IMR-90 (cell line): ENCODE measurements at regions not wholly inside any gene's neighbourhood (a gene's known extent, or its start where the extent isn't known, plus 50 kb on each side); places are given as distances from the start of the nearest gene placed in this dataset.
"Not testable (repeated sequence)": the region's sequence is repeated elsewhere in the genome, so short reads cannot be mapped to it uniquely, and the experiment has no call there.

ENCODE experiments used
- ATAC-seq: fragments of 200-7000 bp; cut with Tn5 transposase; 2 replicates; pipeline ENCODE4 v1.9.1; 2020; ENCODE audit warnings: low read depth, mild to moderate bottlenecking, moderate library complexity
- BruUV-seq: library from RNA; stranded (reverse); fragments of 400-500 nt; replicated peaks from 2 replicates; lab custom pipeline; 2021; lab: Mats Ljungman, UMichigan
- CTCF ChIA-PET: fragments of 300-600 bp; formaldehyde crosslinking; extraction: SDS; loops from one replicate; lab custom pipeline; 2021; ENCODE audit warnings: antibody characterized with exemption; lab: Yijun Ruan, JAX
- POLR2A ChIA-PET: fragments of 300-600 bp; sonication (Branson Sonifier 250); formaldehyde crosslinking; loops from one replicate; lab custom pipeline; 2022; ENCODE audit warnings: antibody characterized with exemption; ENCODE audit not compliant: unreplicated experiment; lab: Charles Lee
- DNase-seq: peaks from one replicate; pipeline ENCODE4 v3.0.0; 2013
- H2AFZ ChIP-seq: replicated peaks from 2 replicates; pipeline ENCODE3; 2013; ENCODE audit warnings: low read length, mild to moderate bottlenecking; ENCODE audit not compliant: poor library complexity
- H2AK5ac ChIP-seq: 2 replicates; pipeline ENCODE4 v1.6.1; 2013; ENCODE audit warnings: low read depth, low read length, inconsistent platforms
- H2AK9ac ChIP-seq: replicated peaks from 2 replicates; pipeline ENCODE3; 2013; ENCODE audit warnings: mild to moderate bottlenecking, low read depth, low read length, moderate library complexity; ENCODE audit not compliant: poor library complexity
- H2BK120ac ChIP-seq: 2 replicates; pipeline ENCODE4 v1.6.1; 2013; ENCODE audit warnings: low read depth, low read length, inconsistent platforms
- H2BK15ac ChIP-seq: 3 replicates; pipeline ENCODE4 v1.6.1; 2013; ENCODE audit warnings: low read depth, low read length, inconsistent platforms
- H2BK20ac ChIP-seq: 2 replicates; pipeline ENCODE4 v1.6.1; 2013; ENCODE audit warnings: low read depth, mild to moderate bottlenecking, inconsistent platforms, low read length, moderate library complexity
- H2BK5ac ChIP-seq: 2 replicates; pipeline ENCODE4 v1.6.1; 2013; ENCODE audit warnings: mild to moderate bottlenecking, low read depth, low read length, inconsistent platforms; ENCODE audit not compliant: poor library complexity, severe bottlenecking
- H3K14ac ChIP-seq: replicated peaks from 2 replicates; pipeline ENCODE4 v1.6.1; 2013; ENCODE audit warnings: low read depth, low read length, inconsistent platforms
- H3K18ac ChIP-seq: 2 replicates; pipeline ENCODE4 v1.6.1; 2013; ENCODE audit warnings: low read depth, low read length, control low read depth
- H3K23ac ChIP-seq: 2 replicates; pipeline ENCODE4 v1.6.1; 2013; ENCODE audit warnings: low read depth, low read length, inconsistent platforms
- H3K27ac ChIP-seq: 2 replicates; pipeline ENCODE4 v1.5.1; 2013; ENCODE audit warnings: mild to moderate bottlenecking, control low read depth, low read length; ENCODE audit not compliant: insufficient read depth
- H3K27me3 ChIP-seq: 2 replicates; pipeline ENCODE4 v1.6.1; 2013; ENCODE audit warnings: low read length; ENCODE audit not compliant: control insufficient read depth, insufficient read depth
- H3K36me3 ChIP-seq: 2 replicates; pipeline ENCODE4 v1.6.1; 2013; ENCODE audit warnings: low read length, mixed read lengths; ENCODE audit not compliant: control insufficient read depth, insufficient read depth
- H3K4ac ChIP-seq: 2 replicates; pipeline ENCODE4 v1.6.1; 2013; ENCODE audit warnings: low read depth, low read length, inconsistent platforms
- H3K4me1 ChIP-seq: 2 replicates; pipeline ENCODE4 v1.6.1; 2013; ENCODE audit warnings: low read length, mixed read lengths; ENCODE audit not compliant: control insufficient read depth, insufficient read depth
- H3K4me2 ChIP-seq: 2 replicates; pipeline ENCODE4 v1.6.1; 2013; ENCODE audit warnings: low read depth, mild to moderate bottlenecking, control low read depth, low read length, moderate library complexity
- H3K4me3 ChIP-seq: 2 replicates; pipeline ENCODE4 v1.5.1; 2013; ENCODE audit warnings: low read depth, mild to moderate bottlenecking, control low read depth, low read length, moderate library complexity; ENCODE audit not compliant: insufficient read depth
- H3K56ac ChIP-seq: 2 replicates; pipeline ENCODE4 v1.6.1; 2013; ENCODE audit warnings: low read length, inconsistent platforms; ENCODE audit not compliant: insufficient read depth; ENCODE audit errors: extremely low read depth
- H3K79me1 ChIP-seq, 2 experiments: 2 replicates each; pipeline ENCODE4 v1.6.1; 2013; ENCODE audit warnings: low read length in 2 of 2, inconsistent platforms in 1 of 2, low read depth in 1 of 2
- H3K9ac ChIP-seq: 2 replicates; pipeline ENCODE4 v1.6.1; 2013; ENCODE audit warnings: low read depth, low read length, control low read depth
- H3K9me1 ChIP-seq: 2 replicates; pipeline ENCODE4 v1.6.1; 2013; ENCODE audit warnings: low read length, inconsistent platforms; ENCODE audit not compliant: insufficient read depth
- H3K9me3 ChIP-seq: 2 replicates; pipeline ENCODE4 v1.6.1; 2013; ENCODE audit warnings: low read length; ENCODE audit not compliant: control insufficient read depth, insufficient read depth
- H4K20me1 ChIP-seq: 2 replicates; pipeline ENCODE4 v1.6.1; 2013; ENCODE audit warnings: low read length, inconsistent platforms; ENCODE audit not compliant: insufficient read depth
- H4K5ac ChIP-seq: 2 replicates; pipeline ENCODE4 v1.6.1; 2013; ENCODE audit warnings: mild to moderate bottlenecking, low read depth, low read length, control low read depth
- H4K8ac ChIP-seq, 2 experiments: 2 replicates each; pipeline ENCODE4 v1.6.1; 2013; ENCODE audit warnings: low read depth in 2 of 2, low read length in 2 of 2, control low read depth in 1 of 2, inconsistent platforms in 1 of 2
- H4K91ac ChIP-seq: 2 replicates; pipeline ENCODE4 v1.6.1; 2013; ENCODE audit warnings: low read depth, low read length, inconsistent platforms; ENCODE audit not compliant: insufficient read depth
- MAZ ChIP-seq: IDR thresholded peaks from 2 replicates; pipeline ENCODE4 v1.6.1; 2012; ENCODE audit warnings: low read depth, mild to moderate bottlenecking, low read length, improper control_type of control experiment, moderate library complexity, borderline replicate concordance
- RAD21 ChIP-seq: IDR thresholded peaks from 2 replicates; pipeline ENCODE4 v1.6.1; 2012; ENCODE audit warnings: low read length, improper control_type of control experiment
- WGBS, 2 experiments: methylation state at CpG; one replicate each; pipeline versions ENCODE4 v1.1.5 to v1.1.7; 2013; ENCODE audit warnings: missing lambda C conversion rate in 2 of 2; ENCODE audit not compliant: insufficient read length in 1 of 2; ENCODE audit errors: extremely low coverage in 2 of 2; 5-methylcytosine and 5-hydroxymethylcytosine counted together
- dilution Hi-C: fragments of 300-500 bp; cut with HindIII; formaldehyde crosslinking; loops from one replicate; pipeline ENCODE4 v1.14.3; 2018; ENCODE audit warnings: low sequenced_read_pairs; ENCODE audit not compliant: unreplicated experiment
- in situ Hi-C: fragments of 300-500 bp; cut with MboI; formaldehyde crosslinking; loops from 3 replicates; pipeline ENCODE4 v1.14.3; 2019; ENCODE audit warnings: low sequenced_read_pairs, inconsistent platforms, mixed read lengths
- intact Hi-C: fragments of 100-400 bp; cut with micrococcal nuclease; formaldehyde crosslinking; loops from 2 replicates; pipeline ENCODE4 v1.10.0; 2022
- TF ChIP-seq, protein P1 (sequence below): conservative IDR thresholded peaks from 2 replicates; pipeline ENCODE4 v1.5.1; 2012; ENCODE audit warnings: mild to moderate bottlenecking, low read depth, low read length, improper control_type of control experiment

DNA sequence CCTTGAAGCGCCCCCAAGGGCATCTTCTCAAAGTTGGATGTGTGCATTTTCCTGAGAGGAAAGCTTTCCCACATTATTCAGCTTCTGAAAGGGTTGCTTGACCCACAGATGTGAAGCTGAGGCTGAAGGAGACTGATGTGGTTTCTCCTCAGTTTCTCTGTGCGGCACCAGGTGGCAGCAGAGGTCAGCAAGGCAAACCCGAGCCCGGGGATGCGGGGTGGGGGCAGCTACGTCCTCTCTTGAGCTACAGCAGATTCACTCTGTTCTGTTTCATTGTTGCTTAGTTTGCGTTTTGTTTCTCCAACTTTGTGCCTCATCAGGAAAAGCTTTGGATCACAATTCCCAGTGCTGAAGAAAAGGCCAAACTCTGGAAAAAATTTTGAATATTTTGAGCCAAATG, 100.5 kb downstream of the OR4F16 start:
- DNase-seq, H3K4ac ChIP-seq, BruUV-seq, H3K79me1 ChIP-seq, H2BK120ac ChIP-seq, H3K18ac ChIP-seq, H2BK5ac ChIP-seq, H4K5ac ChIP-seq, POLR2A ChIA-PET, H3K9ac ChIP-seq, H3K9me1 ChIP-seq, dilution Hi-C loops, H3K9me3 ChIP-seq, H4K20me1 ChIP-seq, H3K27me3 ChIP-seq, CTCF ChIA-PET, H4K91ac ChIP-seq, H3K4me3 ChIP-seq, H3K36me3 ChIP-seq, intact Hi-C loops, H3K56ac ChIP-seq, H3K4me2 ChIP-seq, H4K8ac ChIP-seq, H3K27ac ChIP-seq, H2AK9ac ChIP-seq, ATAC-seq, H3K4me1 ChIP-seq, H2AFZ ChIP-seq, H2BK20ac ChIP-seq, H2BK15ac ChIP-seq, H3K23ac ChIP-seq, H2AK5ac ChIP-seq, H3K14ac ChIP-seq, in situ Hi-C loops: not testable (repeated sequence)
- no CpG with 5 or more reads among the region's 7 CpGs for WGBS, 2 experiments
- TF ChIP-seq MAZ (peak; percentile 32; the same call in 1 of the 2 replicates), RAD21 (peak; percentile 24)
- TF ChIP-seq, protein P1, sequence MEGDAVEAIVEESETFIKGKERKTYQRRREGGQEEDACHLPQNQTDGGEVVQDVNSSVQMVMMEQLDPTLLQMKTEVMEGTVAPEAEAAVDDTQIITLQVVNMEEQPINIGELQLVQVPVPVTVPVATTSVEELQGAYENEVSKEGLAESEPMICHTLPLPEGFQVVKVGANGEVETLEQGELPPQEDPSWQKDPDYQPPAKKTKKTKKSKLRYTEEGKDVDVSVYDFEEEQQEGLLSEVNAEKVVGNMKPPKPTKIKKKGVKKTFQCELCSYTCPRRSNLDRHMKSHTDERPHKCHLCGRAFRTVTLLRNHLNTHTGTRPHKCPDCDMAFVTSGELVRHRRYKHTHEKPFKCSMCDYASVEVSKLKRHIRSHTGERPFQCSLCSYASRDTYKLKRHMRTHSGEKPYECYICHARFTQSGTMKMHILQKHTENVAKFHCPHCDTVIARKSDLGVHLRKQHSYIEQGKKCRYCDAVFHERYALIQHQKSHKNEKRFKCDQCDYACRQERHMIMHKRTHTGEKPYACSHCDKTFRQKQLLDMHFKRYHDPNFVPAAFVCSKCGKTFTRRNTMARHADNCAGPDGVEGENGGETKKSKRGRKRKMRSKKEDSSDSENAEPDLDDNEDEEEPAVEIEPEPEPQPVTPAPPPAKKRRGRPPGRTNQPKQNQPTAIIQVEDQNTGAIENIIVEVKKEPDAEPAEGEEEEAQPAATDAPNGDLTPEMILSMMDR, result peak; percentile 21; the same call in 1 of the 2 replicates
